OCI-LY7 (cell line): ENCODE measurements at regions not wholly inside any gene's neighbourhood (a gene's known extent, or its start where the extent isn't known, plus 50 kb on each side); places are given as distances from the start of the nearest gene placed in this dataset.
"Not testable (repeated sequence)": the region's sequence is repeated elsewhere in the genome, so short reads cannot be mapped to it uniquely, and the experiment has no call there.

Source experiments
- BruUV-seq: library from RNA; stranded (reverse); fragments of 400-500 nt; replicated peaks from 2 replicates; lab custom pipeline; 2021; lab: Mats Ljungman, UMichigan
- CTCF ChIA-PET: fragments of 300-600 bp; sonication (Branson Sonifier 250); formaldehyde crosslinking; loops from one replicate; lab custom pipeline; 2022; ENCODE audit warnings: antibody characterized with exemption; ENCODE audit not compliant: unreplicated experiment; lab: Charles Lee
- POLR2A ChIA-PET: fragments of 300-600 bp; sonication (Branson Sonifier 250); formaldehyde crosslinking; loops from one replicate; lab custom pipeline; 2022; ENCODE audit warnings: antibody characterized with exemption; lab: Charles Lee
- DNase-seq: peaks from one replicate; pipeline ENCODE4 v3.0.0-alpha.2; 2015; ENCODE audit warnings: low spot score
- H2AFZ ChIP-seq: fragments of 200-600 bp; sonication (generic), shearing (Covaris generic); 2 replicates; pipeline ENCODE4 v1.6.1; 2014; ENCODE audit warnings: mild to moderate bottlenecking, antibody characterized with exemption, low read length, moderate library complexity
- H3K27ac ChIP-seq: fragments of 200-600 bp; sonication (generic); 2 replicates; pipeline ENCODE4 v1.5.1; 2014; ENCODE audit warnings: mixed run types, low read depth, mild to moderate bottlenecking, moderate library complexity, low read length, inconsistent platforms; ENCODE audit not compliant: poor library complexity, severe bottlenecking
- H3K36me3 ChIP-seq: fragments of 200-600 bp; sonication (generic); 2 replicates; pipeline ENCODE4 v1.6.1; 2014; ENCODE audit warnings: mild to moderate bottlenecking, antibody characterized with exemption, low read length, moderate library complexity, mixed read lengths; ENCODE audit not compliant: insufficient read depth
- H3K4me1 ChIP-seq: fragments of 200-600 bp; sonication (generic); 2 replicates; pipeline ENCODE4 v1.5.1; 2014; ENCODE audit warnings: mild to moderate bottlenecking, low read length; ENCODE audit not compliant: insufficient read depth, poor library complexity, severe bottlenecking
- H3K4me2 ChIP-seq: fragments of 200-600 bp; sonication (generic); 2 replicates; pipeline ENCODE4 v1.6.1; 2014; ENCODE audit warnings: mild to moderate bottlenecking, low read length
- H3K4me3 ChIP-seq: fragments of 200-600 bp; sonication (generic); 2 replicates; pipeline ENCODE4 v1.5.1; 2014; ENCODE audit warnings: mild to moderate bottlenecking, low read depth, low read length; ENCODE audit not compliant: poor library complexity, severe bottlenecking
- H3K79me2 ChIP-seq: fragments of 200-600 bp; sonication (generic); 2 replicates; pipeline ENCODE4 v1.6.1; 2016; ENCODE audit warnings: low read depth, mild to moderate bottlenecking, low read length, moderate library complexity, mixed read lengths; ENCODE audit not compliant: insufficient read depth
- H3K9me2 ChIP-seq: fragments of 200-600 bp; sonication (generic); 2 replicates; pipeline ENCODE4 v1.6.1; 2016; ENCODE audit warnings: mild to moderate bottlenecking, low read length, mixed read lengths; ENCODE audit not compliant: insufficient read depth
- H3K9me3 ChIP-seq: fragments of 200-600 bp; sonication (generic); 2 replicates; pipeline ENCODE4 v1.6.1; 2014; ENCODE audit warnings: mild to moderate bottlenecking, mixed run types, low read length, mixed read lengths
- H4K20me1 ChIP-seq: fragments of 200-600 bp; sonication (generic); 2 replicates; pipeline ENCODE4 v1.6.1; 2014; ENCODE audit warnings: mild to moderate bottlenecking, antibody characterized with exemption, low read length, moderate library complexity, mixed read lengths; ENCODE audit not compliant: insufficient read depth
- CTCF ChIP-seq: fragments of 200-600 bp; sonication (generic); conservative IDR thresholded peaks from 2 replicates; pipeline ENCODE4 v1.5.1; 2014; ENCODE audit warnings: mild to moderate bottlenecking, antibody characterized with exemption, low read length, moderate library complexity, mixed read lengths
- EZH2phosphoT487 ChIP-seq: fragments of 200-600 bp; sonication (generic); IDR thresholded peaks from 2 replicates; pipeline ENCODE4 v1.6.1; 2018; ENCODE audit warnings: low read depth, borderline replicate concordance, mild to moderate bottlenecking, mixed run types, antibody characterized with exemption, low read length, moderate library complexity, mixed read lengths
- intact Hi-C: fragments of 100-400 bp; cut with micrococcal nuclease; formaldehyde crosslinking; loops from one replicate; pipeline ENCODE4 v1.10.0; 2022; ENCODE audit not compliant: unreplicated experiment

- H3K36me3 ChIP-seq, result no peaks in the 10 kb centered on the region
- H3K9me2 ChIP-seq, result no peaks in the 10 kb centered on the region
- H3K79me2 ChIP-seq, result no peaks in the 10 kb centered on the region
- CTCF ChIA-PET, result no interaction called here
- intact Hi-C loops, result no loop called here
- TF ChIP-seq EZH2phosphoT487 (no peak), CTCF (no peak)
- H3K9me3 ChIP-seq, result no peaks in the 10 kb centered on the region
- H4K20me1 ChIP-seq, result no peaks in the 10 kb centered on the region
- no peak for DNase-seq
- H2AFZ ChIP-seq, result no peak overlapping the region
- no peak overlapping the region for H3K27ac ChIP-seq
- no peaks in the 10 kb centered on the region for H3K4me1 ChIP-seq
- BruUV-seq, result no TSS peak
- no peak overlapping the region for H3K4me3 ChIP-seq
- POLR2A ChIA-PET, result no interaction called here
- no peak overlapping the region for H3K4me2 ChIP-seq
Measured at GRCh38 chr5:85576666-85577065, 1041.1 kb upstream of the COX7C start.

GRCh38 chr5:85587806-85588205, 1029.9 kb upstream of the COX7C start:
- H3K9me3 ChIP-seq, BruUV-seq, H3K36me3 ChIP-seq, POLR2A ChIA-PET, H3K4me2 ChIP-seq, H3K79me2 ChIP-seq, H3K4me3 ChIP-seq, H3K27ac ChIP-seq, DNase-seq, H4K20me1 ChIP-seq, H3K9me2 ChIP-seq, intact Hi-C loops, H3K4me1 ChIP-seq, CTCF ChIA-PET, H2AFZ ChIP-seq: not testable (repeated sequence)

- H3K4me1 ChIP-seq, H3K79me2 ChIP-seq, H3K9me3 ChIP-seq, BruUV-seq, H4K20me1 ChIP-seq, DNase-seq, H3K36me3 ChIP-seq, H3K4me2 ChIP-seq, H2AFZ ChIP-seq, H3K4me3 ChIP-seq, CTCF ChIA-PET, H3K9me2 ChIP-seq, intact Hi-C loops, POLR2A ChIA-PET, H3K27ac ChIP-seq: not testable (repeated sequence)
Measured at GRCh38 chr5:85588268-85588667, 1029.5 kb upstream of the COX7C start.

GRCh38 chr5:85590764-85591163, 1027.0 kb upstream of the COX7C start:
- TF ChIP-seq CTCF (no peak), EZH2phosphoT487 (no peak)
- H2AFZ ChIP-seq, result no peak overlapping the region
- H4K20me1 ChIP-seq, result no peaks in the 10 kb centered on the region
- H3K36me3 ChIP-seq, result no peaks in the 10 kb centered on the region
- intact Hi-C loops, result no loop called here
- no TSS peak for BruUV-seq
- no peaks in the 10 kb centered on the region for H3K9me2 ChIP-seq
- CTCF ChIA-PET, result no interaction called here
- no peaks in the 10 kb centered on the region for H3K79me2 ChIP-seq
- no peak overlapping the region for H3K4me3 ChIP-seq
- no peaks in the 10 kb centered on the region for H3K9me3 ChIP-seq
- DNase-seq, result no peak
- no peaks in the 10 kb centered on the region for H3K4me1 ChIP-seq
- POLR2A ChIA-PET, result no interaction called here
- H3K27ac ChIP-seq, result no peak overlapping the region
- H3K4me2 ChIP-seq, result no peak overlapping the region
